Stromal cell of bone marrow (primary cell): ENCODE measurements at regions not wholly inside any gene's neighbourhood (a gene's known extent, or its start where the extent isn't known, plus 50 kb on each side); places are given as distances from the start of the nearest gene placed in this dataset.

Experiments
- DNase-seq: peaks from one replicate; pipeline ENCODE4 v3.0.0-alpha.2; 2012; ENCODE audit warnings: low read depth

DNA sequence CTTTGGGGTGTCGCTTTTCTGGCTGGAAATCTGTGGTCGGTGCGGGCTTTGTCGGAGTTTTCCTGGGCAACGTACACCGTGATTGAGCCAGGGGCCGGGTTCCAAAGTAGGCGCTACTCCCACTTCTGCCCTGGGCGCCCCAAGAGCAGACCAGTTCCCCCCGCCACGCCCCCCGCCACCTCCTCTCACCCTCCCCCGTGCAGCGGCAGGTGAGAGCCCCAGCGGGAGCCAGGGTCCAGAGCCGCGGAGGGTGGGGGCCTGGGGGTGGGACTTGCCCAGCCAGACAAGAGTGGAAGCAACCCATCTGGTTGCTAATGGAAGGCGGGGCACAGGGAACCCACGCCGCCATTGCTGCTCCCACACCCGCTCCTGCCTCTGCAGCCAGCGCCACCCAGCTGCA, 2195.9 kb downstream of the PCDH9 start:
- DNase-seq, result no peak

DNA sequence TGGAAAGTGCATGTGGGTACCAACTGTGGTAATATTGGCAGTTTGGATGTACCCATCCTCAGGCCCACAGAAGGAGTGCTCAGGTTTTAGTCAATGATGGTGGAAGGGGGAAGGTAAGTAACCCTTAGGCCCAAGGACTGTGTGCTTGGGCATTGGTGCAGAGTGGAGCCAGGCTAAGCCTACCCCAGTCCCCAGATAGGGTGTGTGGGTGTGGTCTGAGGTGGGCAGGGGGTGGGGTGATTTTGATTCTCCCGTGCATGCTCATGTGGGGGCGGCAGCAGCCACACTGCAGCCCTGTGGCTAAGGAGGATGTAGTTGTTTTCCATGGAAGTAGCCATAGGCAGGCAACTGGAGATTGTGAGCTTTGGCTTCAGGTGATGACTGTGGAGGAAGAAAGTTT, 2197.3 kb downstream of the PCDH9 start:
- no peak for DNase-seq

DNA sequence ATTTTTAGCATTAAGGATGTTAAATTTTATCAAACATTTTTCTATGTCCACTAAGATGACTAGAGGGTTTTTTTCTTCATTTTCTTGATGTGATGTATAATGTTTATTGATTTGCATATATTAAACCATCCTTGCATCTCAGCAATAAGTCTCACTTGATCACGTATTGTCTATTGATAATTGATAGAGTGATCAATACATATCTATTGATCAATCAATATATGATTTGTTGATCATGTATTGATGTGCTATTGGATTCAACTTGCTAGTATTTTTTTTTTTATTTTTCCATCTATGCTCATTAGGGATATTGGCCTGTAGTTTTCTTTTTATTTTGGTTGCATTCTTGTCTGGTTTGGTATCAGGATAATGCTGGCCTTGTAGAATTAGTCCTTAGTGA, 2202.0 kb downstream of the PCDH9 start:
- no peak for DNase-seq

DNA sequence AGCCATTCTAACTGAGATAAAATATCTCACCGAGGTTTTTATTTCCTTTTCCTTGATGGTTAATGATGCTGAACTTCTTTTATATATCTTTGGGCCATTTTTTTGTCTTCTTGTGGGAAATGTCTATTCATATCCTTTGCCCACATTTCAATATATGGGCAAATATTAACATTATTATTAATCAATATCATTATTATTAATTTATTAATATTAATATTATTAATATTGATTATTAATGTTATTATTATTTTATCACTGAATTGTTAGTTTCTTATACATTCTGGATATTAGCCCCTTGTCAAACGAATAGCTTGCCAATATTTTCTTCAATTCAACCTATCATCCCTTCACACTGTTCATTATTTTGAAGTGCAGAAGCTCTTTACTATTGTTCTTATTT, 2203.6 kb downstream of the PCDH9 start:
- DNase-seq, result no peak

DNA sequence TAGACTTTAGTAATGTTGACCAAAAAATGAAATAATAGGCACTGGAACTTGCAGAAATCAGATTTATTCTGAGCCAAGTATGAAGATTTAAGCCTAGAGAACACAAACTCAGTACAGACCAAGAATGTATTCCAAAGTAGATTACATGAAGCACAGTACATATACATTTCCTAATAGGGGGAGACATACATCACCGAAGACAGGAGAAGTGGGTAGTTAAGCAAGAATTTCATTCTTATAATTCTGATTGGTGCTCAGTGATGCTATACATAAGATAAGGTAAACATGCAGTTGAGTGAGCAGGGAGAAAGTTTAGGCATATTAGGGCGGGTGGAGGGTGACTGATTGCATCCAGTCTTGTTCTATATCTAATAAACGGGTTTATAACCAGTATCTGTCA, 2218.8 kb downstream of the PCDH9 start:
- DNase-seq, result no peak

DNA sequence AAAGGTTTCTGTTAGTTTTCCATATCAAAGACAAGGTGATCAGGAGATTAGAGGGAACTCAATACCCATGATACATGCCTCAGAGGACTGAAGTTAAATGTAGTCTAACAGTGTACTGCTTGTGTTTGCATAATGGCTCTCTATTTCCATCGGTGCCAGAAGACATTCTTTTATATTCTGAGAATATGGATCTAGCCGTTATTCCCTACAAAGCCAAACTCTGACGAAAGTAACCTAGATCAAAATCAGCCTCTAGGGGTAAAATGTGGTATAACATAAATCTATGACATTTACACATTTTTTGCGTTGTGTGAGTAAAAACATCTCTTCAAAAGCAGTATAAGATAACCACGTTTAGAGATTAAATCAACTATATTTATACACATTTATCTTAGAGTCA, 2232.7 kb downstream of the PCDH9 start:
- no peak for DNase-seq

DNA sequence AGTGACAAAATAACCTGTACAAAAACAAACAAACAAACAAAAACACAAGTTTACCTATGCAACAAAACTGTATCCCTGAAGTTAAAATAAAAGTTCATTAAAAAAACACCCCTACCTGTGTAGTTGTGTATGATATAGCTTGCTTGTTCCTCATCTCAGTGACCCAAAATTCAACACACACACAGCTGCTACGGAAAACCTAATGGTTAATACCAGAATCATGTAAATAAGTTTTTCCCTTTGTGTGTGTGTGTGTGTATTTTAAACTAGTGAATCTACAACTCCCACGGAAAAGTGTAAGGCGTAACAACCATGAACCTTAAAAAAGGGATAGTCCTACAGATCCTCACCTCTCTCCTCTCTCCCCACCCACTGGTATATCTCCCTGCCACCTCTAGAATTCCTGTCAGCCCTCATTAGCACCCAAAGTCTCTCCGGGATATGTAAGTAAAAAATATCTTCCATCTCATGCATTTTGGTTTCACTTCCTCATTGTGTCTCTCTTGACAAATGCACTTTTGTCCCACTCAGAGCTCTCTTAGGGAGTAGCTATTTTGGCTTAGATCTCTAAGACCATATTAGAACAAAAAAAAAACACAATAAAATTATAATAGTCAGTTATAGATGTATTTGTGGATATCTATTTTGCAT, 2236.5 kb downstream of the PCDH9 start:
- no peak for DNase-seq

DNA sequence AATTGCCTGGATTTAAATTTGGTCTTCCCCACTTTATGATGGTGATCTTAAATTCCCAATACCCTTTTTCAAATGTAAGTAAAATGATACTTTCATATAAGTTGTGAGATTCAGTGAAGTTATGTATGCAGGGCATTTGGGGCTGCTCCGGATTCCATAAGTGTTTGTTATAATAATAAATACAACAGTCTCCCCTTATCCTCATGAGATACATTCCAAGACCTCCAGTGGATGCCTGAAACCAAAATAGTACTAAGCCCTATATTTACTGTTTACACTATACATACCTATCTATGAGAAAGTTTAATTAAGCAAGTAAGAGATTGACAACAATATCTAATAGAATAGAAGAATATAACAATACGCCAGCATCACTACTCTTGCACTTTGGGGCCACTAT, 2237.8 kb downstream of the PCDH9 start:
- DNase-seq, result no peak

DNA sequence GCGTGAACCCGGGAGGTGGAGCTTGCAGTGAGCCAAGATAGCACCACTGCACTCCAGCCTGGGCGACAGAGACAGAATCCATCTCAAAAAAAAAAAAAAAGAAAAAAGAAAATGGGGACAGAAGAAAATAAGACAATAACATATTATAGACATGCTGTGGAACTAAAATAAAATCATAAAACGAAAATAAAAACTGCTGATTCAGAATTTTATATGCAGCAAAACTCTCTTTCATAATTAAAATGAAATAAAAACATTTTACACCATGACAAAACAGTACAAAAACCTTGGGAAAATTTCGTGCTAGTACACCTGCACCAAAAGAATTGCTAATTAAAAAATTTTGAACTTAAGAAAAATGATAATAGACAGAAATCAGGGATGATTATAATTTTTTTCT, 2245.1 kb downstream of the PCDH9 start:
- no peak for DNase-seq

DNA sequence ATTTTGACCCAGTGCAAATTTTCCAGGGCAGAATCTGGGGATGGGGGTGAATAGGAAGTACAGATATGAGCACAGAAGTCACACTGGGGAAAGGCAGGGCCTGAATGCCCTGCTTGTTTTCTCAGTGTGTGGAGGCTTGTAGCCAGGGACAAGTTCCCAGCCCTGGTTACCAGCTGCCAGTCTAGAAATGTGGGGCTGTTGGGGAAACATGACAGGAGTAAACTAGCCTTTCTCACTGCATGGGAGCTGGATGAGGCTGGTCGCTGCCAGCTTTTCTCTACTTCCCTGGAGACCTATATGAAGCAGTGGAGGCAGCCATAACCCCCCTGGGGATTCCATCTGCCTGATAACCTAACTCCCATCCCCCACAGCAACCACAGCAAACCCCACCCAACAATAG, 2267.7 kb downstream of the PCDH9 start:
- no peak for DNase-seq

DNA sequence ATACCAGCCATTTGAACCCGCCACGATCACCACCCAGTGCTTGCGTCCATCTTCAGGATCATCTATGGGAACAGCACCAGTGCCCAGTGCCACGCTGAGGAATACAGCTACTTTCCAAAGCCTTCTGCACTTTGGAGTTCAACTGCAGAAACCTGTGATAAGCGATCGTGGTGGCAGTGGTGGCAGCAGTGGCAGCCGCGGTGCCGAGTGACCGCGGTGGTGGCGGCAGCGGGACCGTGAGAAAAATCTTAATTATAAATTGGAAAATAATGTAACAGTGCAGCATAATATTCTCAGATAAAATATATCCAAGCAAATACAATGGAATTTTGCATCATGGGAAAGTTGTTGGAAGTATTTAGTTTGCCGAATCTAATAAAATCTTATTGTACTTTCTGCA, 2270.9 kb downstream of the PCDH9 start:
- DNase-seq, result no peak

DNA sequence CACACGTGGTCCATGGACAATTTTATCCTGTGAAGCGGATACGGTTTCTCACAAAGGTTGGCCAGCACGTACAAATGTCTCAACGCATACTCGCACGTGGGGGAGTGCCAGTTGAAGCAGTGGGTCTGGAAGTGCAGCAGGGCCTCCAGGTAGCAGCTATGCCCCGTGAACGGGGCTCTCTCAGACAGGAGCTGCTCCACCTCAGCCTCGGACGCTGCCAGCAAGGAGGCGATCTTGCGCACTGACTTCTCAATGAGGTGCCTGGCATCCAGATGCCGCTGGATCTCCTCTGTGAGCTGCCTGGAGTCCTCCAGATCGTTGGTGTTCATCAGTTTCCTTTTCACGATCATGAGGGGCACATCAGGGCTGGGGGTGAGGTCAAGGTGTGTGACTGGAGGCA, 2272.0 kb downstream of the PCDH9 start:
- DNase-seq, result no peak

DNA sequence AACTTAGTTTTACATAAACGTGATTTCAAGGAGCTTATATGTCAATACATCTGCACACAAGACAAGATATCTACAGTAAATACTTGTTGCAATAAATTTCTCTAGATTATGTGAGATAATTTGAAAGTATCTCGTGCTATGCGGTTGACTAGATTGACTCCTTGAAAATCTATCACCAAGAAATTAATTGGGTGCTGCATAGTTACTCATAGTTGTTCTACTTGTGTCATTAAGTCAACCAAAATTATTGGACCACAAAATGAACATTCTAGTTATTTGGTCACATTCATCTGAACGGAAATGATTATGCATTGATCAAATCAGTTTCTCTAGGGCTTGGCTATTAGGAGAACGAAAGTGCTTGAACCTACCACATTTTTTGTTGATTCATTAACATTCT, 2291.5 kb downstream of the PCDH9 start:
- DNase-seq, result no peak

DNA sequence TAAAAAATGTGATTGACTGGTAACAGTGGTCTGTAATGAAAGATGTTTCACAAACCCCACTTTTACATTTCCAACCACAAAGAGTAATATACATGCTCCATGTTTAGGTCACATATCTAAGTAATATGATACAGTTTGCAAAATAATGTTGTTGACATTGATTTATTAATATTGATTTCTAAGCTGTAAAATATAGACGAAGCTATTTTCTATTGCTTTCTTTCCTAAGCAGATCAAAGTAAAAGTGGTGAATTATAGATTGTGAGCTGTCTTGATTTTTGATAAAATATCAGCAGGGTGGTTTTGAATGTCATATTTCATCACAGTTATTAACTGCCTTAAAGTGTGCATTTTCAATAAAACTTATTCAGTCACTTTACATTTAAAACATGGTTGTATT, 2292.8 kb downstream of the PCDH9 start:
- DNase-seq, result no peak

DNA sequence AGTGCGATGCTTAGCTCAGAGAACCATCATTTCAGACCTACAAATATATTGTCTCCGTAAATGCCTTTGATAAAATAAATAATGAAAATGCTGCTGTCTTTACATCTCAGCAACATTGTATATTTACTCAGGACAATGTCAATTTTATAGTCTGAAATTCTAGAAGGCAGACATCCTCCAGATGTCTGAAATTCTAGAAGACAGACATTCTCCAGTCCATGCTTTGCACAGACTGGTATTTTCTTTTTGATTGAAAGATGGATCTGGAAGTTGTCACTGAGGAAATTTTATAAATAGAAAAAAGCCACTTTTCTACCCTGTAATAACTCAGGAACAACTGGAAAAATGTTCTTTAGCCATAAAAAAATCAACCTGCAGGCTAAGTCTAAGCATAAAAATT, 2293.3 kb downstream of the PCDH9 start:
- DNase-seq, result no peak

DNA sequence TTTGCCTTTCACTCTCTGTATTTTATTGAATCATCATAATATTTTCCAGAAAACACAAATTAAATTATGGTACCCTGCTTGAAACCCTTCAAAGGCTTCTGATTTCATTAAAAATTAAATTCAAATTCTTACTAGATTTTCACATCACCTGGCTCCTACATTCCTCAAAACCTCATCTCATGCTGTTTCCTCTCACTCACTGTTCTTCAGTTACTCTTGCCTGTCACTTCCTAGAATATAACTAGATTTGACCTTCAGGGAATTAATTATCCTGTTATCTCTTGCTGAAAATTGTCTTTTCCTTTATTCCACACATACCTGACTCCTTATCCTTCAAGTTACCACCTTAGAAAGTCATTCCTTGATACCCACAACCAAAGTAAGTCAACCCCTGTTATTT, 2294.7 kb downstream of the PCDH9 start:
- DNase-seq, result no peak

DNA sequence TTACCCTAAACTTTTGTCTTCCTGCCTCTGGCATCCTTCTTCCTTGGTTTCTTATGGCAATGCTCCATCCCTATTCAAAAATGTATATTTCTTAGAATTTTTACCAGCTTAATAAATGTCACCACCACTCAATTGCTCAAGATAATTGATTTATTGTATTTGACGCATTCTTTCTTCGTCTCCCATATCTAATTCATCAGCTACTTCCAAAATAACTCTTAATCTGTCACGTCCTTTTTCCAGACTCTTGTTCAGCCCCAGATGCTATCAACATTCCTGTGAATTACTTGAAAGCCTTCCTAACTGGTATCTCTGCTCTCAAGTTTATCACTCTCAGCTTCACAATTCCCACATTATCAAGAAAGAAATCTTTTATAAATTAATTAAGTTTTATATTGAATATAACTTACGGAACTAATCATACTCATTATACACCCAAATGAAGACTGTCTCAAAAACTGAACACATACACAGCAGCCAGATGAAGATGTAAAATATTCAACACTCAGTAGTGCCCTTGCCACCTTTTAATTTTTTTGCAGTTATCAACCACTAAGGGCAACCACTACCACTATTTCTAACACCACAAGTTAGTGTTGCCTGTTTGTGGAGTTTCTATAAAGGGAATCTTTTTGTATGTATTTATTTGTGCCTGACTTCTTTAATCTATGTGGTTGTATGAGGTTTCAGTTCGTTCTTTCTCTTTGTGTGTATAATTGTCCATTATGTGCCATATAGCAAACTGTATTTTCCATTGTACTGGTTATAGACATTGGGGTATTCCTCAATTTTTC, 2295.4 kb downstream of the PCDH9 start:
- no peak for DNase-seq

DNA sequence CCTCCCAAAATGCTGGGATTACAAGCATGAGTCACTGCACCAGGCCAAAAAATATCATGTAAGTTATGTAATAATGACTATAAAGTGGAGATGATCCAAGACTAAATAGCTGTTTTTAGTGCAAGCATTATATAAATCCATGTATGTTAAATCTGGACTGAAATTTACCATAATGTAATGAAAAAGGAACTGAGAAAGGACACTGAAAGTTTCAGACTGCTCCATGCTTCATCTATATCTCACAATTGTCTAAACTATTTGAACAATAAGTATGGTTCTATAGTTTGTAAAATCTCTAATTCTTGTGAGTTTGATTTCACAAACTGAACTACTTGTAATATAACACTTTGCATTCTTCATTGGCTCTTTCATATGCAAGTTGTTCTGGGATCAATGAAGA, 2299.5 kb downstream of the PCDH9 start:
- DNase-seq, result no peak

DNA sequence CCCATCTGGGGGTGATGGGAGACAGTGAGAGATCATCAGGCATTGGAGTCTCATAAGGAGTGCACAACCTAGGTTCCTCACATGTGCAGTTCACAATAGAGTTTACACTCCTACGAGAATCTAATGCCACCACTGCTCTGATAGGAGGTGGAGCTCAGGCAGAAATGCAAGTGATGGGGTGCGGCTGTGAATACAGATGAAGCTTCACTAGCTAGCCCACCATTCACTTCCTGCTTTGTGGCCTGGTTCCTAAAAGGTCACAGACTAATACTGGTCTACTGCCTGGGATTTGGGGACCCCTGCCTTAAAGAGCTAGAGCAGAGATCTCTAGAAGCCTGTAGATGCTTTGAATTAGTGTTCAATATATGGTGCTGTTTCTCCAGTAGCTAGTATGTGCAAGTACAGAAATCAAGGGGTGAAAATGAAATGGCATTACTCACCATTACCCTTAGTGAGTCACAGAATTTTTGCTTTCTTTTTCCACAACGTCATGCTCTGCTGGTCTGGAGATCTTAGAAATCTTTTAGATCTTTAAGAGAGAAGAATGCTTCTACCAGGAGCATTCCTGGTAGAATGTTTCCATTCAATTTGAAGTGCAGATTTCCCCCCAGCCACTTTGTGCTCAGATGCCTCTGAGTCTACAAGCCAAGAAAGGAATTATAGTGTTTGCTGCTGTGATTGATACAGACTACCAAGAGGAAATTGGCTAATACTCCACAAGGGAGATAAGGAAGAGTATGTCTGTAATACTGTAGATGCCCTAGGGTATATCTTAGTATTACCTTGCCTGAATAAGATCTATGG, 2301.2 kb downstream of the PCDH9 start:
- peak; percentile 43 for DNase-seq

DNA sequence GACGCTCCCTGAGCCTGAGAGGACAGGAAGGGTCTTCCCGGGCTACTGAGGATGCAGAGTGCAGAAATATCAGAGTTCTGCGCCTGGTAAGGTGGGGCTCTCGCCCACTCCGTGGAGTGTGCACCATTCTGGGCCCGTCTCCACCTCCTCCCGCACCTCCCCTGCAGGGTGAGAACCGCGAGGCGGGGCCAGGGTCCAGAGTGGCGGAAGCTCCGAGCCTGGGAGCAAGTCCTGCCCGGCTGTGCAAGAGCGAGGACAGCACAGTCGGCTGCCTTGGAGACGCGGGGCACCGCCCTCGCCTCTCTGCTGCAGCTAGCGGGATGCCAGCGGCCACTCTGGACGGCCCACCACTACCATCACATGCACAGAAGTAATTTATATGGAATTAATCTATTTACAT, 2304.4 kb downstream of the PCDH9 start:
- no peak for DNase-seq

DNA sequence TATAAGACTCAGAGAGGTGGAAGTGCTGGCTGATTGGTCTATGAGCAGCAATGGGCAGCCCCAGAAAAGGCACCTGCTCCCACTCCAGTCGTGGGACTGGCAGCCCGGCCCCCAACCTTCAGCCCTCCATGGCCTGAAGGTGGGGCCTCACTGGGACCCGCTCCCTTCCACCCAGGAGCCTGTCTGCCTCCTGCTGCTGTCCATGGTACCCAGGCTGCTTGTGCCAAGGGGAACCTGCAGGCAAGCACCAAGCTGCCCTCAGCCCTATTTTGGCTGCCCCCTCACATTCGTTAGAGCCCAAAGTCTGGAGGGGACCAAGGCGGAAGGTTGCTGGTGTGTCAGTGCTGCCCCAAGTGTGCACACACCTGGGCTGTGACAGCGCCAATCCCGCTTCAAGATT, 2304.9 kb downstream of the PCDH9 start:
- no peak for DNase-seq

DNA sequence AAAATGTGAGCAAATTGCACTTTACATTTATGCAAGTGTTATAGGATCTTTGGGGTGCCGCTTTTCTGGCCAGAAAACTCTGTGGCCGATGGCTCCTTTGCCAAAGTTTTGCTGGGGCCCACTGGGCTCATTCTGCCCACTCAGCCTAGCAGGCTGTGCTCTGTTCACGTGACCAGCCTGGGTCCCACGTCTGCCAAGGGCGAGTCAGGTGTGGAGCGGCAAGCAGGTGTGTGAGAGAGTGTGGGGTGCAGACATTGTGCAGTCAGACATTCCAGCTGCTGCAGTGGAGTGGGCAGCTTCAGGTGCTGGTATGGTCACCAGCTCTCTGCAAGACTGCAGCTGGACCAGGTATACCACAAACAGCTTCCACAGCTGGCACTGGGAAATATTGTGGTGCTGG, 2305.7 kb downstream of the PCDH9 start:
- no peak for DNase-seq

DNA sequence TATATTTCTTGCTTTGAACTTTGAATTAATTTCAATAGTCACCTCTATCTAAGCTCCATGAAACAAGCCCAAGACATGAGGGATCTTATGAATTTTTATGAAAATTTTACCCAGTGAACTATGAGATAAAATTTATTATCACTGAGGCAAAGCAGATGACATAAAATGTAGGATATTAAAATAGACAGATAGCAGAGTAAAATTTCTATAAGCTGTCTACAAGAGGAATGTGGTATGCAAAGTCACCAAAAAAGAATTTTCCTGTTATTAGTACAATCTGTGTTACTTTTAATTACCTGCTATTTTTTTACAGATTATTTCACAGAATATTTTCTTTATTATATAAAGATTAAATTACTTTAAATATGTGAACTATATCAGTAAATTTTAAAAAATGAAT, 2312.6 kb downstream of the PCDH9 start:
- no peak for DNase-seq
